K562 (cell line): ENCODE measurements at regions not wholly inside any gene's neighbourhood (a gene's known extent, or its start where the extent isn't known, plus 50 kb on each side); places are given as distances from the start of the nearest gene placed in this dataset.

Experiments
- ATAC-seq: fragments of 200-7000 bp; cut with Tn5 transposase; 3 replicates; pipeline ENCODE4 v1.9.1; 2020; ENCODE audit warnings: moderate library complexity
- BruUV-seq: library from RNA; stranded (reverse); fragments of 400-500 nt; replicated peaks from 2 replicates; lab custom pipeline; 2021; lab: Mats Ljungman, UMichigan
- CTCF ChIA-PET: fragments of 300-600 bp; formaldehyde crosslinking; extraction: SDS; loops from one replicate; lab custom pipeline; 2021; ENCODE audit warnings: low intra/inter-chr PET ratio; lab: Yijun Ruan, JAX
- POLR2A ChIA-PET: fragments of 300-600, 350-650 bp; sonication (Branson Sonifier 250); formaldehyde crosslinking; extraction: SDS; loops from one replicate; lab custom pipeline; 2021; ENCODE audit warnings: antibody characterized with exemption, inconsistent platforms; lab: Yijun Ruan, JAX
- DNase-seq, 4 experiments: peaks; one replicate each; pipeline versions ENCODE4 v3.0.0 to v3.0.0-alpha.2; 2011 to 2018; ENCODE audit warnings: low spot score in 3 of 4, mixed read lengths in 3 of 4; ENCODE audit errors: extremely low read depth in 1 of 4
- FAIRE-seq: peaks from 2 replicates; lab custom pipeline; 2011; peaks lifted over from hg19 to GRCh38; lab: Jason Lieb, UNC
- H2AFZ ChIP-seq: 2 replicates; pipeline ENCODE4 v1.6.0; 2011; ENCODE audit warnings: low read depth, low read length, control low read depth, inconsistent platforms
- H3K27ac ChIP-seq: fragments of 200-600 bp; 3 replicates; pipeline ENCODE4 v1.8.0; 2011; ENCODE audit warnings: low read depth, mild to moderate bottlenecking, control low read depth, inconsistent platforms, low read length, moderate library complexity, mixed read lengths; ENCODE audit errors: extremely low read depth
- H3K27me3 ChIP-seq, 2 experiments: fragments of 300-600 bp in 1 of 2; 2 replicates in 1 of 2; 3 replicates in 1 of 2; pipeline versions ENCODE4 v1.6.0 to v1.8.0; 2011; ENCODE audit warnings: inconsistent platforms in 2 of 2, low read length in 2 of 2, mild to moderate bottlenecking in 1 of 2, mixed read lengths in 1 of 2, moderate library complexity in 1 of 2; ENCODE audit not compliant: control insufficient read depth in 2 of 2, insufficient read depth in 2 of 2
- H3K36me3 ChIP-seq: fragments of 300-600 bp; 3 replicates; pipeline ENCODE4 v1.8.0; 2011; ENCODE audit warnings: mild to moderate bottlenecking, low read length, inconsistent platforms; ENCODE audit not compliant: control insufficient read depth, insufficient read depth
- H3K4me1 ChIP-seq, 2 experiments: fragments of 200-600 bp in 1 of 2; replicated peaks in 1 of 2; 2 replicates in 1 of 2; 3 replicates in 1 of 2; pipeline versions ENCODE4 v1.5.1 to v1.8.0; 2011; ENCODE audit warnings: inconsistent platforms in 2 of 2, low read length in 2 of 2, mild to moderate bottlenecking in 1 of 2, mixed read lengths in 1 of 2, moderate library complexity in 1 of 2; ENCODE audit not compliant: control insufficient read depth in 2 of 2, insufficient read depth in 2 of 2
- H3K4me2 ChIP-seq: 2 replicates; pipeline ENCODE4 v1.6.1; 2011; ENCODE audit warnings: low read length, control low read depth, inconsistent platforms, mixed read lengths; ENCODE audit not compliant: insufficient read depth
- H3K4me3 ChIP-seq: fragments of 200-600 bp; sonication (generic), shearing (Covaris generic); 2 replicates; pipeline ENCODE4 v1.5.1; 2016; ENCODE audit warnings: control low read depth, inconsistent platforms
- H3K79me2 ChIP-seq: fragments of 200-600 bp; 3 replicates; pipeline ENCODE4 v1.8.0; 2011; ENCODE audit warnings: low read length, inconsistent platforms; ENCODE audit not compliant: control insufficient read depth, insufficient read depth
- H3K9ac ChIP-seq, 2 experiments: 2 replicates each; pipeline versions ENCODE4 v1.6.0 to v1.6.1; 2011; ENCODE audit warnings: low read depth in 2 of 2, low read length in 2 of 2, control low read depth in 1 of 2, inconsistent platforms in 1 of 2, mild to moderate bottlenecking in 1 of 2, mixed read lengths in 1 of 2; ENCODE audit not compliant: insufficient read depth in 1 of 2
- H3K9me1 ChIP-seq: one replicate; pipeline ENCODE4 v1.6.0; 2011; ENCODE audit warnings: inconsistent platforms, mild to moderate bottlenecking, low read length, moderate library complexity; ENCODE audit not compliant: control insufficient read depth, insufficient read depth
- H3K9me3 ChIP-seq: replicated peaks from 2 replicates; pipeline ENCODE4 v1.5.1; 2011; ENCODE audit warnings: low read depth, low read length, inconsistent platforms; ENCODE audit not compliant: control insufficient read depth, insufficient read depth
- H4K20me1 ChIP-seq: replicated peaks from 2 replicates; pipeline ENCODE4 v1.6.1; 2011; ENCODE audit warnings: low read length, inconsistent platforms, mixed read lengths; ENCODE audit not compliant: control insufficient read depth, insufficient read depth
- BRCA1 ChIP-seq, 2 experiments: fragments of 450-650 bp in 1 of 2; sonication (generic) in 1 of 2; formaldehyde crosslinking in 1 of 2; IDR thresholded peaks; 2 replicates each; pipeline versions ENCODE4 v1.5.0 to v1.6.1; 2017 to 2020; ENCODE audit warnings: mild to moderate bottlenecking in 1 of 2, missing genetic modification reagents in 1 of 2
- CREM ChIP-seq: IDR thresholded peaks from 2 replicates; pipeline ENCODE4 v1.6.1; 2014; ENCODE audit warnings: antibody characterized with exemption, low read depth
- ETV5 ChIP-seq: sonication (generic); formaldehyde crosslinking; IDR thresholded peaks from 2 replicates; pipeline ENCODE4 v1.4.0; 2020; ENCODE audit warnings: low read depth, mild to moderate bottlenecking, missing genetic modification reagents
- KDM1A ChIP-seq, 2 experiments: fragments of 450-650 bp; IDR thresholded peaks; 2 replicates each; pipeline ENCODE4 v1.6.1; 2016; ENCODE audit warnings: mild to moderate bottlenecking in 2 of 2
- POLR2AphosphoS2 ChIP-seq: IDR thresholded peaks from 2 replicates; pipeline ENCODE4 v1.6.1; 2012; ENCODE audit warnings: low read length, improper control_type of control experiment
- ZNF184 ChIP-seq: sonication (generic); formaldehyde crosslinking; IDR thresholded peaks from 2 replicates; pipeline ENCODE4 v1.5.0; 2020; ENCODE audit warnings: missing genetic modification reagents
- ZNF584 ChIP-seq: fragments of 200-800 bp; sonication (Bioruptor generic); IDR thresholded peaks from 2 replicates; pipeline ENCODE4 v1.6.1; 2016; ENCODE audit warnings: low read depth, mild to moderate bottlenecking, missing genetic modification characterization, missing compliant biosample characterization
- ZNF668 ChIP-seq: fragments of 250-450 bp; sonication (Bioruptor Pico); IDR thresholded peaks from 2 replicates; pipeline ENCODE4 v1.8.0; 2022; ENCODE audit warnings: mild to moderate bottlenecking, inconsistent platforms
- ZSCAN29 ChIP-seq: fragments of 450-650 bp; IDR thresholded peaks from 2 replicates; pipeline ENCODE4 v1.6.1; 2017
- WGBS: fragments of 100-300 bp; shearing (Covaris generic); methylation state at CpG from one replicate; pipeline ENCODE4 v1.1.6; 2016; ENCODE audit warnings: low coverage, mixed read lengths; ENCODE audit not compliant: insufficient coverage; ENCODE audit errors: missing lambda C conversion rate; 5-methylcytosine and 5-hydroxymethylcytosine counted together
- in situ Hi-C: fragments of 300-500 bp; cut with MboI; formaldehyde crosslinking; loops from 4 replicates; pipeline ENCODE4 v1.15.0; 2018; ENCODE audit warnings: inconsistent platforms, mixed read lengths
- intact Hi-C: fragments of 100-400 bp; cut with micrococcal nuclease; formaldehyde crosslinking; loops from 2 replicates; pipeline ENCODE4 v1.14.2; 2022

DNA sequence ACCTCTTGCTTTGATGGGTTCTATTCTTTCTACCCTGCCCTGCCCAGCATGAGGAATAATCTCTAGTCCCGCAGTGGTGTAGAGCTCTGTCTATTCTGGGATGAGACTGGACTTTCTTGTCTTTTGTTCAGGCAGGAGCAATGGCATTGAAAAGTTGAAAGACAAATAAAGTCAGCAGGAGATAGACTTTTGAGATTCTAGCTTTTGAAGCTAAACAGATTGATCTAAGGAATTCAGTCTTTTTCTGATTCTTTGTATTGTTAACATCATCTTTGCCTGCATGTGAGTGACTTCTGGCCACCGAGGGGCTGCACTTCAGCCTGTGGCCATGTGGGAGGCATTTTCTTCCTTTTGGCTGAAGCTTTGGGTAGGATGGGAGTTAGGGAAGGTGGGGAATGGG lies 132.4 kb downstream of the MRPL57 start:
- H2AFZ ChIP-seq = no peak overlapping the region
- H4K20me1 ChIP-seq = no peaks in the 10 kb centered on the region
- no peak overlapping the region for H3K9ac ChIP-seq
- H3K9me3 ChIP-seq = no peaks in the 10 kb centered on the region
- no peak for DNase-seq
- H3K9me1 ChIP-seq = no peaks in the 10 kb centered on the region
- in situ Hi-C loops (no loop called here), intact Hi-C loops (no loop called here)
- no peak for ATAC-seq
- H3K4me1 ChIP-seq = no peaks in the 10 kb centered on the region; a peak in 1 of 5 replicates
- no TSS peak for BruUV-seq
- no peak for TF ChIP-seq CREM
- no peak for TF ChIP-seq KDM1A (IDR thresholded peaks at IDR 0.05)
- TF ChIP-seq ZSCAN29 = no peak
- TF ChIP-seq ZNF584 (CRISPR knock-in tag) = no peak
- no peak for TF ChIP-seq POLR2AphosphoS2
- 31% methylated on average over 2 of the region's 2 CpGs for WGBS
- CTCF ChIA-PET = no interaction called here
- H3K27me3 ChIP-seq = no peaks in the 10 kb centered on the region
- H3K79me2 ChIP-seq = no peaks in the 10 kb centered on the region
- FAIRE-seq = no peak
- no peak overlapping the region for H3K4me3 ChIP-seq
- H3K4me2 ChIP-seq = no peak overlapping the region
- POLR2A ChIA-PET = no interaction called here
- H3K27ac ChIP-seq = no peak overlapping the region
- no peaks in the 10 kb centered on the region for H3K36me3 ChIP-seq

DNA sequence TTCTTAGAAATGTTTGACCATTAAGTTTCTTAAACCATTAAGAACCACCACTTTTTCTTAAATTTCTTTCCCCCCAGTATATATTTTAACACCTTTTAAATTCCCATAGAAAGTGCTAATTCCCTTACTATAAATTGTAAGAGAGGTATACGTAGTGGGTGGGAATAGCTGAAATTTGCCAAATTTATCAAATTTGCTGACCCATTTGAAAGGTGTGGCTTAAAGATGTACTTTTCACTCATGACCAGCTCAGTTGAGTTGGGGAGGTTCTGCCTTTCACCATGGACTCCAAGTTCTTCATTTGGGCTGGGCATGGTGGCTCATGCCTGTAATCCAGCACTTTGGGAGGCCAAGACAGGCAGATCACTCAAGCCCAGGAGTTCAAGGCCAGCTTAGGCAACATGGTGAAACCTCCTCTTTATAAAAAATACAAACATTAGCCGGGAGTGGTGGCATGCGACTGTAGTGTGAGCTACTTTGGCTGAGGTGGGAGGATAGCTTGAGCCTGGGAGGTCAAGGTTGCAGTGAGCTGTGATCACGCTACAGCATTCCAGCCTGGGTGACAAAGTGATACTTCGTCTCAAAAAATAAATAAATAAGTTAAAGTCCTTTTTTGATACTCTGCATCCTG lies 133.2 kb downstream of the MRPL57 start:
- Histone ChIP-seq H3K36me3 (no peaks in the 10 kb centered on the region), H3K27ac (no peak overlapping the region), H3K4me3 (no peak overlapping the region), H3K4me1 (no peaks in the 10 kb centered on the region; a peak in 1 of 5 replicates), H4K20me1 (no peaks in the 10 kb centered on the region), H3K79me2 (no peaks in the 10 kb centered on the region), H3K9me1 (no peaks in the 10 kb centered on the region), H3K4me2 (no peak overlapping the region), H3K9me3 (no peaks in the 10 kb centered on the region), H3K9ac (no peak overlapping the region), H2AFZ (no peak overlapping the region), H3K27me3 (no peaks in the 10 kb centered on the region)
- DNase-seq = no peak
- intact Hi-C loops (no loop called here), in situ Hi-C loops (no loop called here)
- 60% methylated on average over 5 of the region's 5 CpGs for WGBS
- ChIA-PET POLR2A (no interaction called here), CTCF (no interaction called here)
- TF ChIP-seq BRCA1 (IDR thresholded peaks at IDR 0.05) (no peak), BRCA1 (CRISPR knock-in tag; IDR thresholded peaks at IDR 0.05) (no peak), ZNF668 (CRISPR knock-in tag) (no peak), ZNF184 (CRISPR knock-in tag) (no peak), ETV5 (CRISPR knock-in tag) (no peak)
- BruUV-seq = no TSS peak
- ATAC-seq = no peak
- no peak for FAIRE-seq
